Breast epithelium (tissue), 3 donors: ENCODE measurements at regions not wholly inside any gene's neighbourhood (a gene's known extent, or its start where the extent isn't known, plus 50 kb on each side); places are given as distances from the start of the nearest gene placed in this dataset.
"Not testable (repeated sequence)": the region's sequence is repeated elsewhere in the genome, so short reads cannot be mapped to it uniquely, and the experiment has no call there.

ENCODE experiments used
- CTCF ChIP-seq, 3 donors: fragments of 450-650 bp; IDR thresholded peaks; one replicate each; pipeline ENCODE4 v1.5.1; 2016 to 2017; ENCODE audit warnings: antibody characterized with exemption in 3 of 3, mild to moderate bottlenecking in 3 of 3, moderate library complexity in 3 of 3
- POLR2A ChIP-seq: fragments of 450-650 bp; IDR thresholded peaks from one replicate; pipeline ENCODE4 v1.6.1; 2016; ENCODE audit warnings: antibody characterized with exemption, mild to moderate bottlenecking, moderate library complexity
- POLR2AphosphoS5 ChIP-seq, 3 donors: sonication (generic); formaldehyde crosslinking; IDR thresholded peaks; one replicate each; pipeline ENCODE4 v1.6.1; 2017; ENCODE audit warnings: antibody characterized with exemption in 3 of 3

GRCh38 chr3:137896842-137897241 is 113.1 kb upstream of the CLDN18 start:
- not testable (repeated sequence) for TF ChIP-seq CTCF (IDR thresholded peaks at IDR 0.05); POLR2A; POLR2AphosphoS5 (IDR thresholded peaks at IDR 0.05)
